ENCODE measurements at regions not wholly inside any gene's neighbourhood (a gene's known extent, or its start where the extent isn't known, plus 50 kb on each side); places are given as distances from the start of the nearest gene placed in this dataset.

- DNase-seq, result peak; percentile 98
- no peak overlapping the region for H3K4me2 ChIP-seq (ENCODE audit: low read length, poor library complexity, severe bottlenecking)
- H3K27me3 ChIP-seq (ENCODE audit: control insufficient read depth in 1 of 2, insufficient read depth in 1 of 2, low read length in 2 of 2), result no peaks in the 10 kb centered on the region
- H3K23ac ChIP-seq (ENCODE audit: low read length in 2 of 2), result no peak overlapping the region
- peak overlapping the region; percentile 23 for H2AK5ac ChIP-seq (ENCODE audit: low read length, severe bottlenecking)
- peaks cover 35% of the 10 kb centered on the region for H3K4me1 ChIP-seq (ENCODE audit: control insufficient read depth, insufficient read depth, low read depth, low read length)
- no peak overlapping the region for H2AFZ ChIP-seq (ENCODE audit: low read depth, low read length)
- H3K27ac ChIP-seq (ENCODE audit: low read length, poor library complexity, severe bottlenecking), result peak overlapping the region; percentile 70
- H3K9me3 ChIP-seq (ENCODE audit: control insufficient read depth, low read length), result no peaks in the 10 kb centered on the region
- H3K14ac ChIP-seq (ENCODE audit: low read length in 2 of 2), result no peak overlapping the region
- peaks cover 35% of the 10 kb centered on the region for H3K79me1 ChIP-seq (replicated peaks; ENCODE audit: low read length, poor library complexity, severe bottlenecking)
- H3K4me3 ChIP-seq (ENCODE audit: insufficient read depth in 1 of 2, low read depth in 1 of 2, low read length in 2 of 2), result no peak overlapping the region
- peak overlapping the region in 1 of 2 experiments; percentile 61 for H2BK12ac ChIP-seq (ENCODE audit: low read length in 2 of 2)
- peak overlapping the region; percentile 96 for H4K91ac ChIP-seq (ENCODE audit: low read length)
- peak overlapping the region; percentile 85 to 89 for H3K18ac ChIP-seq (ENCODE audit: low read depth in 1 of 2, low read length in 2 of 2)
- H2BK15ac ChIP-seq (ENCODE audit: low read depth, poor library complexity, severe bottlenecking), result no peak overlapping the region
- peak overlapping the region; percentile 77 for H3K9ac ChIP-seq (ENCODE audit: low read length)
- peak overlapping the region; percentile 0 for H4K8ac ChIP-seq (ENCODE audit: low read length)
- H2BK120ac ChIP-seq (ENCODE audit: low read depth, low read length), result peak overlapping the region; percentile 84
- peaks cover 20 to 58% of the 10 kb centered on the region in 2 experiments for H3K36me3 ChIP-seq (ENCODE audit: control insufficient read depth in 1 of 2, insufficient read depth in 2 of 2, low read depth in 1 of 2, low read length in 2 of 2)
- WGBS, result 5% methylated on average over 9 of the region's 13 CpGs
- H2BK5ac ChIP-seq (ENCODE audit: low read depth, low read length, poor library complexity, severe bottlenecking), result no peak overlapping the region
- peak overlapping the region; percentile 82 to 94 for H3K4ac ChIP-seq (ENCODE audit: low read depth in 1 of 2, low read length in 2 of 2)
Measured at GRCh38 chr1:201721082-201722049, 107.6 kb upstream of the IPO9 start.

GRCh38 chr1:201724039-201724765 is 104.8 kb upstream of the IPO9 start:
- Histone ChIP-seq H2BK120ac (ENCODE audit: low read depth, low read length) (no peak overlapping the region), H2BK15ac (ENCODE audit: low read depth, poor library complexity, severe bottlenecking) (peak overlapping the region; percentile 66), H3K27me3 (ENCODE audit: control insufficient read depth in 1 of 2, insufficient read depth in 1 of 2, low read length in 2 of 2) (no peaks in the 10 kb centered on the region), H3K9me3 (ENCODE audit: control insufficient read depth, low read length) (no peaks in the 10 kb centered on the region), H3K36me3 (ENCODE audit: control insufficient read depth in 1 of 2, insufficient read depth in 2 of 2, low read depth in 1 of 2, low read length in 2 of 2) (peaks cover 8 to 48% of the 10 kb centered on the region in 2 experiments), H3K4me1 (ENCODE audit: control insufficient read depth, insufficient read depth, low read depth, low read length) (peaks cover 33% of the 10 kb centered on the region), H3K18ac (ENCODE audit: low read depth in 1 of 2, low read length in 2 of 2) (peak overlapping the region; percentile 96 to 97), H3K79me1 (replicated peaks; ENCODE audit: low read length, poor library complexity, severe bottlenecking) (peaks cover 26% of the 10 kb centered on the region), H3K23ac (ENCODE audit: low read length in 2 of 2) (no peak overlapping the region), H4K91ac (ENCODE audit: low read length) (peak overlapping the region; percentile 94), H4K8ac (ENCODE audit: low read length) (peak overlapping the region; percentile 85), H3K4me2 (ENCODE audit: low read length, poor library complexity, severe bottlenecking) (no peak overlapping the region), H3K14ac (ENCODE audit: low read length in 2 of 2) (peak overlapping the region in 1 of 2 experiments; percentile 84), H3K4ac (ENCODE audit: low read depth in 1 of 2, low read length in 2 of 2) (peak overlapping the region; percentile 87 to 90), H2BK5ac (ENCODE audit: low read depth, low read length, poor library complexity, severe bottlenecking) (no peak overlapping the region), H2AK5ac (ENCODE audit: low read length, severe bottlenecking) (peak overlapping the region; percentile 20), H3K9ac (ENCODE audit: low read length) (peak overlapping the region; percentile 25), H2BK12ac (ENCODE audit: low read length in 2 of 2) (peak overlapping the region; percentile 93 to 94), H3K4me3 (ENCODE audit: insufficient read depth in 1 of 2, low read depth in 1 of 2, low read length in 2 of 2) (no peak overlapping the region), H2AFZ (ENCODE audit: low read depth, low read length) (no peak overlapping the region), H3K27ac (ENCODE audit: low read length, poor library complexity, severe bottlenecking) (no peak overlapping the region)
- DNase-seq, result no peak
- 40% methylated on average over 8 of the region's 9 CpGs for WGBS

GRCh38 chr1:201724766-201725118 is 104.2 kb upstream of the IPO9 start:
- Histone ChIP-seq H3K4me3 (ENCODE audit: insufficient read depth in 1 of 2, low read depth in 1 of 2, low read length in 2 of 2) (no peak overlapping the region), H2AK5ac (ENCODE audit: low read length, severe bottlenecking) (no peak overlapping the region), H2BK12ac (ENCODE audit: low read length in 2 of 2) (peak overlapping the region; percentile 93 to 94), H3K23ac (ENCODE audit: low read length in 2 of 2) (no peak overlapping the region), H4K8ac (ENCODE audit: low read length) (peak overlapping the region; percentile 89), H4K91ac (ENCODE audit: low read length) (peak overlapping the region; percentile 94), H2BK120ac (ENCODE audit: low read depth, low read length) (peak overlapping the region; percentile 58), H2AFZ (ENCODE audit: low read depth, low read length) (no peak overlapping the region), H3K18ac (ENCODE audit: low read depth in 1 of 2, low read length in 2 of 2) (peak overlapping the region; percentile 96 to 97), H3K14ac (ENCODE audit: low read length in 2 of 2) (no peak overlapping the region), H3K9me3 (ENCODE audit: control insufficient read depth, low read length) (no peaks in the 10 kb centered on the region), H3K27me3 (ENCODE audit: control insufficient read depth in 1 of 2, insufficient read depth in 1 of 2, low read length in 2 of 2) (no peaks in the 10 kb centered on the region), H2BK5ac (ENCODE audit: low read depth, low read length, poor library complexity, severe bottlenecking) (no peak overlapping the region), H2BK15ac (ENCODE audit: low read depth, poor library complexity, severe bottlenecking) (no peak overlapping the region), H3K4ac (ENCODE audit: low read depth in 1 of 2, low read length in 2 of 2) (peak overlapping the region; percentile 87 to 93), H3K79me1 (replicated peaks; ENCODE audit: low read length, poor library complexity, severe bottlenecking) (peaks cover 23% of the 10 kb centered on the region), H3K36me3 (ENCODE audit: control insufficient read depth in 1 of 2, insufficient read depth in 2 of 2, low read depth in 1 of 2, low read length in 2 of 2) (peaks cover 8 to 44% of the 10 kb centered on the region in 2 experiments), H3K9ac (ENCODE audit: low read length) (peak overlapping the region; percentile 22), H3K4me1 (ENCODE audit: control insufficient read depth, insufficient read depth, low read depth, low read length) (peaks cover 28% of the 10 kb centered on the region), H3K27ac (ENCODE audit: low read length, poor library complexity, severe bottlenecking) (no peak overlapping the region), H3K4me2 (ENCODE audit: low read length, poor library complexity, severe bottlenecking) (no peak overlapping the region)
- DNase-seq, result no peak
- 9% methylated on average over 5 of the region's 5 CpGs for WGBS

- no peak overlapping the region for H2AK5ac ChIP-seq (ENCODE audit: low read length, severe bottlenecking)
Measured at GRCh38 chr1:201726700-201727099, 102.3 kb upstream of the IPO9 start.

More at GRCh38 chr1:201726700-201727099, 102.3 kb upstream of the IPO9 start:
- Histone ChIP-seq H2BK5ac (ENCODE audit: low read depth, low read length, poor library complexity, severe bottlenecking) (no peak overlapping the region), H3K79me1 (replicated peaks; ENCODE audit: low read length, poor library complexity, severe bottlenecking) (peaks cover 36% of the 10 kb centered on the region), H3K23ac (ENCODE audit: low read length in 2 of 2) (no peak overlapping the region), H2AFZ (ENCODE audit: low read depth, low read length) (no peak overlapping the region), H2BK15ac (ENCODE audit: low read depth, poor library complexity, severe bottlenecking) (no peak overlapping the region), H3K27ac (ENCODE audit: low read length, poor library complexity, severe bottlenecking) (no peak overlapping the region), H3K4ac (ENCODE audit: low read depth in 1 of 2, low read length in 2 of 2) (no peak overlapping the region), H2BK120ac (ENCODE audit: low read depth, low read length) (no peak overlapping the region), H3K4me3 (ENCODE audit: insufficient read depth in 1 of 2, low read depth in 1 of 2, low read length in 2 of 2) (no peak overlapping the region), H3K14ac (ENCODE audit: low read length in 2 of 2) (no peak overlapping the region), H3K9me3 (ENCODE audit: control insufficient read depth, low read length) (no peaks in the 10 kb centered on the region), H3K4me2 (ENCODE audit: low read length, poor library complexity, severe bottlenecking) (no peak overlapping the region), H4K91ac (ENCODE audit: low read length) (no peak overlapping the region), H4K8ac (ENCODE audit: low read length) (no peak overlapping the region), H3K36me3 (ENCODE audit: control insufficient read depth in 1 of 2, insufficient read depth in 2 of 2, low read depth in 1 of 2, low read length in 2 of 2) (peaks cover 3 to 39% of the 10 kb centered on the region in 2 experiments), H3K27me3 (ENCODE audit: control insufficient read depth in 1 of 2, insufficient read depth in 1 of 2, low read length in 2 of 2) (no peaks in the 10 kb centered on the region), H2BK12ac (ENCODE audit: low read length in 2 of 2) (peak overlapping the region in 1 of 2 experiments; percentile 59), H3K9ac (ENCODE audit: low read length) (no peak overlapping the region), H3K4me1 (ENCODE audit: control insufficient read depth, insufficient read depth, low read depth, low read length) (peaks cover 20% of the 10 kb centered on the region), H3K18ac (ENCODE audit: low read depth in 1 of 2, low read length in 2 of 2) (no peak overlapping the region)
- no peak for DNase-seq
- 42% methylated on average over 2 of the region's 2 CpGs for WGBS

All from mesenchymal stem cell (in vitro differentiated cells and primary cell).